Hematopoietic multipotent progenitor cell treated with erythropoietin and hydrocortisone succinate and interleukin-3 and kit ligand, for 15 days (in vitro differentiated cells): ENCODE measurements at regions not wholly inside any gene's neighbourhood (a gene's known extent, or its start where the extent isn't known, plus 50 kb on each side); places are given as distances from the start of the nearest gene placed in this dataset.

Experiments
- DNase-seq: peaks from one replicate; pipeline ENCODE4 v3.0.0-alpha.2; 2015; ENCODE audit warnings: low spot score

DNA sequence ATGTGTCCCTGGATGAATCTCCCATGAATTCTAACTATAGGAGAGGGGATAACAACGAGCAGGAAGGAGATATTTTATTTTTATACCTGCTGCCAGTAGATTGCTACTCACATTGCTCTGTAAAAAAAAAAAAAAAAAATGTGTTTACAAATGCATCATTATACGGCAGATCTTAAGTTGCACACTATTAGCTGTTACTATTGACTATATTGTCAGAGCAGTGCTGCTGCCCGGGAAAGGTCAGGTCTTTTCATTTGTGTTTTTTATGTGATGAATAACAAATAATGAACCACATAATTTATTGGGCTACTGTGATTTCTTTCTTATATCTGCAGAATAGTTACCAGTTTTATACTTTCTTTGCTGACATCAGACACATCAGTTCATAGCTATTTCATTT, 393.3 kb downstream of the C6orf118 start:
- DNase-seq, result no peak

DNA sequence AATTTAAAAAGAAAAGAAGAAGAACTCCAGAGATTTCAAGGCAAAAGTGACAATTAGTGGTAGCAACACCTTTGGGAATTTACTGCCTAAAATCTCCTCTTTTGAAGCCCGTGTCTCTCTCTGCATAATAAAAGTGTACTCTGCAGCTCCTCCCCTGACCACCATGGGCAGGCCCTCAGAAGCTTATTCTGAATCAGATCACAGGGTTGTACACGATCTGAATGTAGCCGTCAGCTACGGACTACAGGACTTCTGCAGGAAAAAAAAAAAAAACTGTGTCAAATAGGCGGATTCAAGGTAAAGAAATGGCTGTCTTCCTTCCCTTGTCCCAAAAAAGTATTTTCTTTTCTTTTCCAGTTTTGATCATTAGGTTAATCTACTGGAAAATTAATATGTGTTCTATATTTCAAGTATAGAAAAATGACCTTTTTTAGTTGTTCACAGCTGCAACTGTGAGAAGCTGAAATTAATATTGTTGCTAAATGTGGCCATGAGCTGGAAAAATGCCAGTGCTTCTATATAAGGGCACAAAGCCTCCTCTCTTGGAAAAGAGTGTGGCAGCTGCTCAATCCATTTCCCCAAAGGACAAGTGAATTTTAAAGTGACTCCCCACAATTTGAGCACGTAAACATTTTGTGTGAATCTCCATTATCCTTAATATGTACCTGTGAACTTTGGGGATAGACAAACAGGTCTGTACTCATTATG, 397.4 kb downstream of the C6orf118 start:
- no peak for DNase-seq

DNA sequence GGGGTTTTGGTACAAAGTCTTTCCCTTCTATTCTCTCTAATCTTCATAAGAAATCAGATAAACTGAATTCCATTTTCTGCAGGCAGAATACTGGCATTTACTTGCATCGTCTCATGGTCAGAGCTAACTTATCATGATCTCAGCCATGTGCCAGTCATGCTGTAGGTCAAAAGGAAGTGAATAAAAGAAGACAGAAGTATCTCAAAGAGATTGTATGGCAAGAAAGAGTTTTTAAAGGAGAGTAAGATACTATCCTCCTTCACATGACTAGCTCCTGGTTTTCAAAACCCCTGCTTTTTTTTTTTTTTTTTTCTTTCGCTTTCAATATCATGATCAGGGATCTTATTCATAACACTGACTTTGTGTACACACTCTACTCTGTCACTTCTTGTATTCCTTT, 398.3 kb downstream of the C6orf118 start:
- DNase-seq, result no peak

DNA sequence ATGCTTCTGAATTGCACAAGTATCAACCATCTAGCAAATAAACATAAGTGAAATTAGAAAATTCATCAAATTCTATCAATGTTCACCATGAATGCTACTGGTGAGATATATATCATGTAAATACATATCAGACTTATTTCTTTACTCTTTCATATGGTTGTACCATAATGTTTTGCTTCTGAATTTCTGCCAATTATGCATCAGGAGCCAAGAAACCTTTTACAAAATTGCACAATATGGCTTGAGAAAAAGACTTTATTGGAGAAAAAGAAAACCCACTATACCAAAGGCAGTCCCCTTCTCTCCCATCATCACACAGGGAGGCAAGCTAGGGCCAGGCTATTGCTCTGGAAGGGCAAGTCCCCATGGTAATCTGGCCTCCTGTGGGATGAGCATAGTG, 402.6 kb downstream of the C6orf118 start:
- no peak for DNase-seq

DNA sequence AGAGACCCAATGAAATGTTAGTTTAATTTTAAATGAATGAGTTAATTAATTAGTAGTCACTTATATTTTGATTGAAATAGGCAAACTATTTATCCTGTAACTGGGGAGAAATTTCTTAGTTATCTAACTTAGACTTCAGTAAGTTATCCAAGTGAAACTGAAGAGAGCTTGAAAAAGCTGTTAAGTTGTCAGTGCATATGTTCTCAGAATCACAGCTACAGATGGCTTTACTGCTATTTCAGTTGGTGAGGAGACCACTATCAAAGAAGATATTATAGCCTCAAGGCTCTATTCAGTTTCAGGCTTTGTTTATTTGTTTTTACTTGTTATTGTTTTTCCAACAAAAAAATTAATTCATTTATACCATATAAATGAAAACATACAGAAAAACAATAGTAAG, 404.1 kb downstream of the C6orf118 start:
- no peak for DNase-seq

DNA sequence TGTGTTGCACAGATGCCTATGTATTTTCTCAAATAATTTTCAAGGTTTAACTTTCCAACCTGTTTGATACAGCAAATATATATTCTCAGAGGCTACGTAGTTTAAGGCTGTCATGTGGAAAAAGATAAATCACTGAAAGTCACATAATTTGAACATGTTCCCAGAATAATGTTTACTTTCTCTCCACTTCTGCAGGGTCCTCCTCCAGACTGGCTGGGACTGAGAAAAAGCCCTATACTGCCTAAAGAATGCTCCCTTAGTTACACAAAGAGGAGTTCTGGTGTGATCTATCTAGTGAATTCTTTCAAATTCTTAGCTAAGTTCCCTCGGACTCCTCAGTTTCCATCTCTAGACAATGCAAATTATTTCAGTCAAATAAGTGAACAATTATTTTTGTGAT, 411.0 kb downstream of the C6orf118 start:
- DNase-seq, result no peak

DNA sequence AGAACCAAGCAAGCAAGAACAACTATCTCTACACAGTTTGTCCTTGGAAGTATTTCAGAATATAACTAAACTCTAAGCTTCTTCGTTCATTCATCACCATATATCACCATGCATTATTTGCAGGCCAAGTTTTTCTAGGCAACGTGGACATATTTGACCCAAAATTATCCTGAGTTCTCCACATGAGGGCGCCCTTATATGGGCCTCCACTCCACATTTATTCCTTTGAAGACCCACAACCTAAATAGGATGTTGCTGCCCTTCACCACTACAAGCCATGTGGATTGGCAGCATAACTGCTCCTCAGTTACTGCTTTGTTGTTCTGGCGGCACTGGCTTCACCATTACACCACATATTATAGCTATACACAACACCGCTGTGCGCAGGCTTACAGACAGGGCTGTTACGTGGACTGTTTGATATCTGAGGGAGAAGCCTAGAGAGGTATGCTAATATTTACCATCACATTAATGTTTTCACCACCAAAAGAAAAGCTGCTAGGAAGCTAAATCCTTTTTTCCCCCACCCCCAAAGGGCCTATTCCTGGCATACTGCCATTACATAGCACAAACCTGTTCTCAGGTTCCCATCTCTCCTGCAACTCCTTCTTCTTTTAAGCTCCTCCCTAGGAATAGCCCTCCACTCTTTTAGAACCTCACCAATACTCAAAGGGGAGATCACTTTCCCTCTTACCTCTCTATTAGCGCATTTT, 411.7 kb downstream of the C6orf118 start:
- no peak for DNase-seq

DNA sequence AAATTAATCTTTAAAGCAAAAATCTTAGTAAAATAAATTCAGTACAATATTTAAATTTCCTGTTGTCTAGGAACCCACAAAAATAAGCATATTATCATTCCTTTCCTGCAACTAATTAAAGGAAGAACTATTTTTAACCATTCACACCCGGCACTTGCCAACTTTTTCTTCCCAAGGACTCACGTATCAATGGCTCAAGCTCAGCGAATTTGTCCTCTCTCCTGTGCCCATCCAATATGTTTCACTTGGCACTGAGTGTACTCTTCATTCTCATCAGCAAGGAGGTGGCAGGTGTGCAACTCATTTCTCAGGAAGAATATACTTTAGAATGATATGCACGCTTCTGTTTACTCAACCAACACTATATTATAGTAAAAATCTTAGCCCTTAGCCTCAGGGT, 419.4 kb downstream of the C6orf118 start:
- DNase-seq, result no peak

DNA sequence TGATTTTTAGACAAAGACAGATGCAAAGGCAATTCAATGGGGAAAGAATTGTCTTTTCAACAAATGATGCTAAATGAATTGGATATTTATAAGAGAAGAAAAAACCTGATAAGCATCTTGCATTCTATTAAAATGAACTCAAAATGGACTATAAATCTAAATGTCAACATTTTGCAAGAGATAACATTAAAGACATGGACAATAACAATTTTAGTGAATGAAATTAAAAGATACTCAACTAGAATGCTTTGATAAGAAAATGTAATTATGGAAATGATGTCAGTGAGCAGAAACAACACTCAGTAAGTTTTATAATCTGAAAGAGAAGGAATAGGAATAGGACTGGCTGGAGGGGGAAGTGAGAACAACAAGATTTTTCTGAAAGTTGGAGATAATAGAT, 421.7 kb downstream of the C6orf118 start:
- DNase-seq, result no peak

DNA sequence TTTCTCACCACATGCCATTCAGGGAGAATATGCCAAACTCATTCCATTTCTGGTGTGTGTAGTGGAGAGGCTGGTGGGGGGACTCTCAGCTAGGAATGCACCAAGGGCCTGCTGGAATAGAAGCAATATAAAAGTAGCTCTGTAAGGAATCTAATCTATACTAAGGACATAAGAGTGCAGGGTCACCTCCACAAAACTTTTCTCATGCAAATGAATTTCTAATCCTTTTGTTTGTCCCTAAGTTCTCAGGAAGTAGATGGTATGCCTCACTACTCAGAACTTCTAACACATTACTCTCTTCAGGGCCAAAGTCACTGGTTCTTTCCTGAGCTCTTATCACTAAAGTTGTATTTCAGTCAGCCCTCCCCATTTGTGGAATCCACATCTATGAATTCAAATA, 427.2 kb downstream of the C6orf118 start:
- no peak for DNase-seq

DNA sequence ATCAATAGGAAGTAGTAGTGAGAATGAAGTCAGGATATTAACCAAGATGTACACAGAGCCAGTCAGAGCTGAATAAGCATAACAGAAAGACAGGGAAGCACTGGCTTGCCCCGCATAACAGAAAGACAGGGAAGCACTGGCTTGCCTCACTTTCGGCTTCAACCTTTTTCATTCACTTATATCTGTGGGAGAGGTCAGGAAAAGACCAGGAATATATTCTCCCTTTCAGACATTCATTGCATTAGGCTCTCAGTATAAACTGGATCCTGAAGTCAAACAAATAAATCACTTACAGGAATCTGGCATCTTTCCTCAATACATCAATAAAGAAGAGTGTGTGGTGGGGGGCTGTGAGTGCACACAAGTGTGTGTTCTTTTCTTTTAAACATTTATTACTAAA, 437.6 kb downstream of the C6orf118 start:
- no peak for DNase-seq

DNA sequence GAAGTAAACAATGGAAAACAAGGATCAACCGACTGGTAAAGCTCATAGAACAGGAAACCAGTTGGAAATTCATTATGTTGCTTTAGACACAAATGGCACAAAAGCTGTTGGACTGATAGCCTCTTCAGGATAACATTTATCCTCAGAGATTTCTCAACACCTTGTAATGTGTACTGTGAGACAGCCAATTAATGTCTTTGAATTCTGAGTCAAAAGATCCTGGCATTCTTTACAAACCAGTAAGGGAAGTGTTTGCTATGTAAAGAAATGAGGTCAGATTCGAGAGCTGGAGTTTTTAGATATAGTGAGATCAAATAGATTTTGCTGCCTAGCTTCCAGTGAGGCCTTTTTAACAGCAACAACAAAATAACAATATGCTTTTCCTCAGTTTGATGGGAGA, 439.2 kb downstream of the C6orf118 start:
- DNase-seq, result no peak

DNA sequence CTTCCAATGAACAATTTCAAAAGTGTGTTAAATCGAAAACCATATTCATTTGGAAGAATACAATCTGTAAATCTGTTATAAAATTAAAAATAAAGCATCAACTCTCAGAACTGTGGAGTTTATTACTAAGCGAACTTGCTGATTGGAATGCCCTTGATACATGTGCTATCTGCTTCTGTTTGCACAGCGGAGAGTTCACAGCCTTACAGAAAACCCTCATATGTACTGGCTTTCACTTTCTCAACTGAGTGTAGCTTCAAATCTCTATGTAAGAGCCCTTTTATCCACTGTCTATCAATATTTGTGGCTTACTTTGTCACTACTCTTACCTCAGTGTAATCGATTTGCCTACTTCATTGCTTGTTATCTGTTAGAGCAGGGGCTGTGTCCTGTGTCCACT, 447.4 kb downstream of the C6orf118 start:
- no peak for DNase-seq

DNA sequence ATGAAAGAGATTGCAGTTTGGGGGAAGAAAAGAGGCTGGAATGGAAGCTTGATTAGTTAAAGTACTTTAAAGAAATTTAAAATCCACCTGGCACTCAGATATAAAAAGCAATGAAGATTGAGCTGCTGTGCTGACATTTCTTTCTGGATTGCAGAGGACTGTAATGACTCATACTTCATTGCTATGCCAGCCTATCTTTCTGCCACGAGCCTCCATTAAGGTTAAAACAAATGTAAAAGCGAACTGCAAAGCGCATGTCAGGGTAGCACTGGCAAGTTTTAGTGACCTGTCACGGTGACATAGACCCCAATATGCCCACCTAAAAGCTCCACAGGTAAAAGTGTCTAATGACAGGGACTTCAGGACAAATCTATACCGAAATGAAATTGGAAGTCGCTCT, 449.6 kb downstream of the C6orf118 start:
- DNase-seq, result no peak

DNA sequence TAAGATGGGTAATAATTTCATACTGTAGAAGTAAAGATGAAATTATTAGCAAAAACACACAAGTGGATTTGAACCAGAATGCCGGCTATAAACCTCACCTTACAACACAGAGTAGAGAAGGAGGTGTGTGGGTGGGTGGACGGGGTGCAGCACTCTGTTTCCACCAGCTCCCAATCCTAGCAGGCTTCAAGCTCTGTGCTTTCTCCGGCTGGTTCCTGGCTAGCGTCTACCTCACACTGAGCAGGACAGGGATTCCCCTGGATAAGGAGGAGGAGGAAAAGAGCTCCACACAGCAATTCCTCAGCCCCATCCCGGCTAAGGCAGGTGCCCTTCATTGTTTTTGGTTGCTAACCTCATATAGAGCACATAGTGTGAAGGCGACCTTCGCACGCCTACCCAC, 453.3 kb downstream of the C6orf118 start:
- DNase-seq, result no peak

DNA sequence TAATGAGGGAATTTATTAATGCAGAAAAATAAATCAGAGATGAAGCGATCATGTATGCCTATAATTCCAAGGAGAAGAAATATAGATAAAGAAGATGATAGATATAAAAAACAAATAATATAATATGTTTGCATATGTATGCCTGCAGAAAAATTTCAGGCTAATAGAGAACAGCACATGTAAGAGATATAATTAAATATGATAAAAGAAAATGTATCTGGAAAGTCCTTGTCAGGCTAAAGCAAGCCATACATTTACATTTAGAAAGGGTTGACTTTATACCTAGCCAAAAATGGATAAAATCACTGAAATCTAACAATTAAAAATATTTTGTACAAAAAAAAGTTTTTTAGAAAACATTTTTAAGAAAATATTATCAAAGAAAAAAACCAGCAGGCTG, 454.1 kb downstream of the C6orf118 start:
- DNase-seq, result no peak

DNA sequence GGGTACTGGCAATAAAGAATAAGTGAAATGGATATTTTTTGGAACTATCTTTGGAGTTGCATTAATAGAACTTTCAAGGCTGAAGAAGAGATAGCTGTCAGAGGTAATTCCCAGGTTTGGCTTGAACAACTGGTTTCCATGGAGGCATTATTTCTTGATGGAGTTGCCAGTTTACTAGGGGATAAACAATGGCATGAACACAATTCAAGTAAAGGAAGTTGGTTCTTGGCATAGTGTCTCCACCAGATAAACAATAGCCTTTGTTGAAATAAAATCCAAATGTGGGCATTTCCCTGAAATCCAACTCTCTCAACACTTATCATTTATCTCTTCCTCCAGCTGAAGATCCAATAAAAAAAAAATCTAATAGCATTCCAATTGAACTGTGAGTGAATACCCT, 454.9 kb downstream of the C6orf118 start:
- DNase-seq, result no peak

DNA sequence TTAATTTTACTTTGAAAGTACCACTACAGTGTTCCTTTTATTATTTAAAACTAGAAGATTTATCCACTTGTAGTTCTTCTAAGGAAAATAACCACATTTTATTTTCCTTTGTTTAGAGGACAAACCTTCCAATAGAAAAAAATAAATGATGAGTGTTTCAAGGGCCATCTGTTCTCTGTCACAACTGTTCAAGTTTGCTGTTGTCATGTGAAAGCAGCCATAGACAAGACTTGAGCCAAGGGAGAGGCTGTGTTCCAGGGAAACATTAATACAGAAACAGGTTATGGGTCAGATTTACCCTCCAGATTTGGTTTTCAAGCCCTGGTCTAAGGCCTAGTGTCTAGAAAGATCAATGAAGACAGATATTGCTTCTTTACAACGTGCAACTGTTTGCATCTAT, 463.6 kb downstream of the C6orf118 start:
- no peak for DNase-seq

DNA sequence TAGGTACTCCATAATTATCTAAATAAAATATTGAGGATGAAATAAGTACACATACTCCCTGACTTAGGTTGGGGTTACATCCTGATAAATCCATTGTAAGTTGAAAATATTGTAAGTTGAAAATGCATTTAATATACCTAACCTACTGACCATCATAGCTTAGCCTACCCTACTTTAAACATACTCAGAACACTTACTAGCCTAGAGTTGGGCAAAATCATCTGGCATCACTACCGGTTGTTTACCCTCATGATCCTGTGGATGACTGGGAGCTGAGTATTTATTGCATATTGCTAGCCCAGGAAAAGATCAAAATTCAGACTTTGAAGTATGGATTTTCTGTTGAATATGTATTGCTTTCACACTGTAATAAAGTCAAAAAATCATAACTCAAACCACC, 467.3 kb downstream of the C6orf118 start:
- DNase-seq, result no peak

DNA sequence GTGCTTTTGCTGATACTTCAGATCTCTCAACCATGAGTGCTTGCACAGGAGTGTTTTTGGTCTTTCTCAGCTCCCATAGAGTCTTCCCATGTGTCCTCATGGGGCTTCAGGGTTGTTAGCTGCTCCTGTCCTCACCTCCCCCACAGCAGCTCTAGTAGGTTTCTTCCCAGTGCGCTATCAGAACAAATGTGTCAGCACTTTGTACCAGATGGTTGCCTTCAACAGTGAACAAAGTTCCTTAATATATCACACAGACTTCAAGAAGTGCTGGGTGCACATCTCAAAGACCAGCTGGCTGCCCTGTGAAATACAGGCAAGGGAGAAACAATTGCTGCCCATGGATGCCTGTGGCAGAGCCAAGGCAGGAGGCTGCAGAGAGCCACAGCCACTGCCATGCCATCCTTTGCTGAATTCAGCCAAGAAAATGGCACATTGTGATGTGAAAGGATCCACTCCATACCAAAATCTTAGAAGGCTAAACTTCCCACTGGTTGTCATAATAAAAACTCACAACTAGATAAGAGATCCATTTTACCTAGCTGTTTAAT, 471.3 kb downstream of the C6orf118 start:
- DNase-seq, result no peak

DNA sequence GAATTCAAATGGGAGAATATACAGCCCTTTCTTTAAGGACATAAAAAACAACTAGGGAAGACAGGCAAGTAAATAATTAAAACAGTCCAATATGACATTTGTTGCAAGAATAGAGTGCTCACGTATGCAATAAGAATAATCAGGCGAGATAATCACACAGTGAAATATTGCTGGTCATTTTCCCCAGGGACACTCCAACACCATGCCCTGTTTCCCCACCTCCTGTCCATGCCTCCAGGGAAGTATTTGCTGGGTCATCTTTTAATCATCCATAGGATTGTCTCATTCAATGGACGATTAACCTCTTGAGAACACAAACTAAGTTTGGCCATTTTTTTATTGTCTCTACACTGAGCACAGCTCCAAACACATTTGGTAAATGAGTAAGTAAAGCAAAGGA, 472.9 kb downstream of the C6orf118 start:
- no peak for DNase-seq

DNA sequence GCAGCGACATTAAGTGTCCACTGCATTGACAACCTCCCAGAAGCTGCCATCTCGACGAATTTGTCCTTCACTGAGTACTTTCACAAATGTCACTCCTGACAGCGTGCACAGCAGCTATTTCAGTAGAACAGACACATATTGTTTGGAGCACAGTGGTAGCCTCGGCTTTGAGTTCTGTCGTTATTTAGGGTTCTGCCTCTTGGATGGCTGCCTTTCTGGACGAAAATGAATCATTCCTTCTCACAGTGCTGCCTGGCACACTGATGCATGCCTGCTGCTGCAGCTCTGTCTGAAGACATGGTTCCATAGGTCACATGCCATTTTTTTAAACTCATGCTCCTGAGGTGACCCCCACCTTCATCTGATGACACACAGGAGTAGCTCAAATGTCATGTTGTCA, 477.0 kb downstream of the C6orf118 start:
- DNase-seq, result no peak

DNA sequence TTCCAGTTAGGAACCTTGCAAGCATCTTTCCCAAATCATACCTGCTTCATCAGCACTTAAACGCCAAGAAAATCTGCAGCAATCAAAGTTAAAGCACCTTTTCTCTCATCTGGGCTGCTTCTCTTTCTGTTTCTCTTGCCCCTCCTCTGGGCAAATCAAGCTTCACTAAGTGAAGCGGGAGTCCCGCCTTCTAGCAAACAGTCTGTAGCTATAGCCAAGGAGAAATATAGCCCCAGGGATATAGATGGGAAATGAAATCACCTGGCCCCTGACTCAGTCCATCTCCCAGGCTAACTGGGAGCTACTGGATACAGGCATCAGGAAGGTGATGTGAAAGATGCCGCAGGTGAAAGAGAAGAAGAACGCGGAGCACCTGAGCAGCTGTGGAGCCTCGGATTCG, 481.9 kb downstream of the C6orf118 start:
- no peak for DNase-seq
